NCI-H146 treated with DMSO at 0.1 percent for 48 hours (cell line): ENCODE measurements at regions not wholly inside any gene's neighbourhood (a gene's known extent, or its start where the extent isn't known, plus 50 kb on each side); places are given as distances from the start of the nearest gene placed in this dataset.
"Not testable (repeated sequence)": the region's sequence is repeated elsewhere in the genome, so short reads cannot be mapped to it uniquely, and the experiment has no call there.

ENCODE experiments used
- DNase-seq: peaks from one replicate; lab custom pipeline; 2025; ENCODE audit not compliant: unreplicated experiment; lab: John Stamatoyannopoulos, UW

DNA sequence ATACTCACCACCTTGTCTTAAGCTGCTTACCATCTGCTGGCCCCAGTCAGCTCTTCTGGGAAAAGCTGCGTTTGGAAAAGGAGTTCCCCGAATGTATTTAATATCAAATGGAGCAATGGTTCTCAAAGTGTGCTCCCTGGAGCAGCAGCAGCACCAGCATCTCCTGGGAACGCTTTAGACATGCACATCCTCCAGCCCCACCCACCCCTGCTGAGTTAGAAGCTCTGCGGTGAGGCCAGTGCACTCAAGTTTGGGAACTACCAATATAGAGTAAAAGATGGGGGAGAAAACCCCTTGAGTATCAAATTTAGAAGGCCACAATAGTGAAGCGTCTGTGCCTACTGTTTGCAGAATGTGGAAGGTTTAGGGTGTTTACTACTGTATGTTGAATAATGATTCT, 124.0 kb upstream of the TOPAZ1 start:
- no peak for DNase-seq

DNA sequence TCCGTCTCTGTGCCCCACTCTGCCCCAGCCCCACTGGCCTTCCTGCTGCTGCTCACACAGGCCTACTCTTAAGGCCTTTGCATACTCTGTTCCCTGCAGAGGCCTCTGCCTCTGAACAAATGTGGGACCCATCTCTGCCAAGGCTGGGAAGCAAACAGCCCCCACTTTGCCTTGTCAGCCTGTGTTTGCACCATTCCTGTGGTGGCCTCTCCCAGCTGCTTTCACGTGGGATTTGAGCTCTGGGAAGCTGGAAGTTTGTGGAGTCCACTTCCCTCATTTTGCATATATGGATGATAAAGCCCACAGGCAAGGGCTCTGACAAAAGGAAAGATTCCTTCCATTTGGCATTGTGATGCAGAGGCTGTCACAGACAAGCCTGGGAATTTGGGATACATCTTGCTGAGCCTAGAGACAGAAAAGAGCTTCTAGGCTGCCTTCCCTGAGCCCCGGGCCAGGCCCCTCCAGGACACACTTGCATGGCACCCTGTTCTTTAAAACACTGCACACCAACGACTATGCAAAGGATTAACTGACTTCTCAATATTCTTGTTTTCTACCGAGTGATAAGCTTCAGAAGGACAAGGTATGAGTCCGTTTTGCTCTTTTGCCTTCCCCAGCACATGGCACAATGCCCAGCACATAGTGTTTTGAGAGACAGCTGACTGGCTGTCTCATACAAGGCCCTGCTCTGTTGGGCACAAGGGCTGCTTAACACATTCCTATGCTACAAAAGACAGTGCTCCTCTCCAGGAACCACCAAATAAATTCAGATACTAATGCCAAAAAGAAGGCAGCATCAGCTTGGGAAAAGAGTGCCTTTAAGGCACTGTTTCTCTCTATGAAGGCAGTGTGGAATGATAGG, 120.7 kb upstream of the TOPAZ1 start:
- DNase-seq = no peak

- no peak for DNase-seq
Observed at GRCh38 chr3:44125246-44125645, 116.4 kb upstream of the TOPAZ1 start.

DNA sequence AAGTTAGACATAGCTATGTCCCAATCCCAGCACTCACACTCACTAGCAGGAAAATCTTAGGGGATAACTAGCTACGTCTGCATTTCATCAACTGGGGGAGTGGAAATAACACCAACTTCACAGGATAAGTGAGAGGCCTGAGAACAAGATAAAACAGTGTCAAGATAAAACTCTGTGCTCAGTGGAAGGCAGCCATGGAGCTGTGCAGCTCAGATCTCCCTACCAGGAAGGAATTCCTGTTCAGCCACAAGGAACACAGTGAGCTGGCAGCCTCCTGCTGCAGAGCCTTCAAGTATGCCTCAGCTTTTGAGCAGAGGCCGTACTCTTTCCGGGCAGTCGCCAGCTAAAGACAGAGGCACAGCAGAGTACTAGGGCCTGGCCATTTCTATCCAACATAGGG, 115.8 kb upstream of the TOPAZ1 start:
- DNase-seq = no peak

- DNase-seq = no peak
Observed at GRCh38 chr3:44128057-44128775, 113.5 kb upstream of the TOPAZ1 start.

GRCh38 chr3:44130249-44130648, 111.4 kb upstream of the TOPAZ1 start:
- DNase-seq = no peak

- DNase-seq = no peak
Observed at GRCh38 chr3:44132061-44132460, 109.6 kb upstream of the TOPAZ1 start.

DNA sequence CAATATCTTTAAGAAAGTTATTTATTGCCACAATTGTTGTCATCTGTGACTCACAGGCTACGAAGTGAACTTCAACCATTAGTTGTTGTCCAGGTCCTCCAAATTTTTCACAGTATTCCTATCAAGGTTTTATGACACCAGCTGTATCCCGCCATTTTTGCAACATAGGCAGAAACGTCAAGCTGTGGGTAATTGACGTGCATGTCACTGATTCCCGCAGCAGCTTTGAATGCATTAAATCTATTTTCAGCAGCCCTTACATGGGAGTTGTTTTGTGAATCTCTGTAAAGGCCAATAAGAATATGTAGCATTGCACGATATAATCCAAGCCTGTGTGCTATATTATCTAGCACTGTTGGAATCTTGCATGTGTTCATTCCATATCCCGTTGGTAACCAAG, 109.1 kb upstream of the TOPAZ1 start:
- no peak for DNase-seq

DNA sequence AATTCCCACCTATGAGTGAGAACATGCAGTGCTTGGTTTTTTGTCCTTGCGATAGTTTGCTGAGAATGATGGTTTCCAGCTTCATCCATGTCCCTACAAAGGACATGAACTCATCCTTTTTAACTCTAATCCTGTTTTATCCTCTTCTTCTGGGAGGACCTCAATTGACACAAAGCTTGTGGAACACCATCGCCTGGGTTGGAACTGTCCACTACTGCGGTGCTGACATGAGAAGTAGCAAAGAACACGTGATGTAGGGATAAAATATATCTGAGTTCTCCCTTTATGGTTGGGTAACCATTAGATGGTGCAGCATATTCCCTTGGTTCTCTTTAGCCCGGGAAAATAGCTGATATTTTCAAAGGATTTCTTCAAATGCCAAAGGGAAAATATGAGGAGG, 105.3 kb upstream of the TOPAZ1 start:
- no peak for DNase-seq

GRCh38 chr3:44146073-44146472, 95.6 kb upstream of the TOPAZ1 start:
- no peak for DNase-seq

GRCh38 chr3:44159696-44160300, 81.9 kb upstream of the TOPAZ1 start:
- DNase-seq = no peak

DNA sequence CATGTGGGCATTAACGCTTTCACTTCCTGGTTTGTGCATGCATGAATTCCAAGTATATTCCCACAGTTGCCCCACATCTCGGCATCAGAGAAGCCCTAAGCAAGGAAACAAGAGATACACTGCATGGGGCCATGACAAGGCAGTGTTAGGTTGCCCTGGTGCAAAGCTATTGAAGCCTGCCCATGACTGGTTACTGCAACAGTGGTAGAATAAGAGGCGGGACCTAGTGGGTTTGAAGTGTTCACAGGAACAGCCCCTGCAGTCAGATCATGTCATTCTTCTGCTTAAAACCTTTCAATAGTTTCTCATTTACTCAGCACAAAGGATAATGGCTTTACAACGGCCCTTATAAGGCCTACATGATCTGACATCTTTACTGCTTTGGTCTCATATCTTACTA, 80.9 kb upstream of the TOPAZ1 start:
- DNase-seq = no peak

DNA sequence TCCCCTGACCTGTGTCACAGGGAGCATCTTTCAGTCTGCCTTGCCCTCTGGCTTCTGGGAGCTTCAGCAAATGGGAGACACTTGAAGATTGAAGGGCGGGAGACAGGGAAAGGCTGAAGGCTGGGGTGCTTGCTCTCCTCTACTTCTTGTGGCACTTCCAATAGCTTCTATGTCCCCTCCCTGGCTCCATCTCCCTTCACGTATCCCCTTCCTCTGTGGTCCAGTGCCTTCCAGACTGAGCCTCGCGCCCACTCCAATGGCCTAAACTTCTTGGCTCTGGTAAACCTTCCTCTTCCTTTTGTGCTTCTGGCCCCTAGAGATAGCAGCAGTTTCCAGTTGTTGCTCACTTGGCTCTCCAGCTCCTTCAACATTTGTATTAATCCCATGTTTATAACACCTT, 69.8 kb upstream of the TOPAZ1 start:
- DNase-seq = no peak

DNA sequence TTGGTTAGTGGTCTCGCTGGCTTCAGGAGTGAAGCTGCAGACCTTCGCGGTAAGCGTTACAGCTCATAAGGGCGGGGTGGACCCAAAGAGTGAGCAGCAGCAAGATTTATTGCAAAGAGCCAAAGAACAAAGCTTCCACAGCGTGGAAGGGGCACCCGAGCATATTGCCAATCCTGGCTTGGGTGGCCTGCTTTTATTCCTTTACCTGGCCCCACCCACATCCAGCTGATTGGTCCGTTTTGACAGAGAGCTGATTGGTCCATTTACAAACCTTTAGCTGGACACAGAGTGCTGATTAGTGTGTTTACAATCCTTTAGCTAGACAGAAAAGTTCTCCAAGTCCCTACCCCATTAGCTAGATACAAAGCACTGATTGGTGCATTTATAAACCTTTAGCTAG, 69.0 kb upstream of the TOPAZ1 start:
- DNase-seq = not testable (repeated sequence)

- DNase-seq = no peak
Observed at GRCh38 chr3:44173263-44173662, 68.4 kb upstream of the TOPAZ1 start.

DNA sequence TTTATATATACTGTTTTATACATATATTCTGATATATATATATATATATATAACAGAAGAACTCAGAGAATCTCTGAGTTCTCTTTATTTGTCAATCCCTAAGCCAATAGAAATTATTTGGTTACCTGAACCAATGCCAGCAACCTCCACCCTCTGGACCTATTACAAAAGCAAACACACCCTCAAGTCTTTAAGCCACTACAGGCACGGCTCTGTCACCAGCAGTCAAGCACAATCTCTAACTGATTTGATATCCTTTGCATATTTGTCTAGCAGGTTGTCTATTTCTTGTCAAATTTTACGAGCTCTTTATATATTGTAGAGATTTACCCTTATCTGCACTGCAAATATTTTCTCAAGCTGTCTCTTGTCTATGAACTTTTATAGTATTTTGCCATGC, 66.6 kb upstream of the TOPAZ1 start:
- no peak for DNase-seq

- no peak for DNase-seq
Observed at GRCh38 chr3:44179246-44179645, 62.4 kb upstream of the TOPAZ1 start.

GRCh38 chr3:44184319-44184953, 57.2 kb upstream of the TOPAZ1 start:
- no peak for DNase-seq

GRCh38 chr3:44185396-44185915, 56.2 kb upstream of the TOPAZ1 start:
- DNase-seq = no peak

DNA sequence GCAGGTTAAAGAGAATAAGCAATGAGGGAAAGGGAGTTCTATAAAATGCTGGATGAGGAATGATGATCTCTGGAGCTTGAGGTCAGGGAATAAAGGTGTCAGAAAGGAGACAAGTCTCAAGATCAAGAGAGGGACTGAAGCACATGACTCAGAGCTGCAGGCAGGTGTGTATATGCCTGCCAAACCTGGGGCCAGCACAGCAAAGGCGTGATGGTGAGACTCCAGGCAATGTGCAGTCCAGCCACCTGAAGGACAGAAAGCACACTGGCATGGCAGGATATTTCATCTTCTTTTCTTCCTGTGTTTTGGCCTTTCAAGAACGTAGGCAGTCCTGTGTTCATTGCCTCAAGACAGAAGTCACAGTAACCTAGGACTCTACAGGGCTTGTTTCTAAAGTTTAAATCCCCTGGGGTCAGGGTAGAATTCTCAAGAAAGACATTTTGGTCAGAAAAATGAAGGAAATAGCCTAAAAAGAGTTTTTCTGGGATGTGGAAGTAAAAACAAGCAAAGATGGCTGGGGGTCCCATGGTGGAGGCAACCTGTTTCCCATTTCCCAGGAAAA, 55.5 kb upstream of the TOPAZ1 start:
- DNase-seq = no peak

DNA sequence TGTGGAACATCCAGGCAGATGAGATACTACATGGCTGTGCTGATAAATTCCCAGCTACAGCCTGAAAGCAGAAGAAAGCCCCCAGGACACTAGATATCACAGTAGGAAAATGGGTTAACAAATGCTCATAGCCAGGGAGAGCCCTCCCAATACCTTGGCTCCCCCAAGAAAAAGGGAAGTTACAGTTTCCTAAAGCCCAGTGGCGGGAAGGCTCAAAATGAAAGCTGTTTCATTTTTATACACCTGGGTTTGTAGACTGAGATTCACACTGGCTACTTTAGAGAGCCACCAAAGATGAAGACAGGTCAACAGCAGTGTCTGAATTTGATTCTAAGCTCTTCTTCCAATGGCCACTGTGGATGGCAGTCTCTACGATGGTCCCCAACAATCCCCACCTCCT, 55.0 kb upstream of the TOPAZ1 start:
- DNase-seq = no peak
